Endothelial cell of umbilical vein (primary cell): ENCODE measurements at regions not wholly inside any gene's neighbourhood (a gene's known extent, or its start where the extent isn't known, plus 50 kb on each side); places are given as distances from the start of the nearest gene placed in this dataset.

Experiments used
- BruUV-seq: library from RNA; stranded (reverse); fragments of 400-500 nt; replicated peaks from 2 replicates; lab custom pipeline; 2021; lab: Mats Ljungman, UMichigan
- CTCF ChIA-PET: fragments of 300-600, 350-600 bp; sonication (Branson Sonifier 250); formaldehyde crosslinking; loops from one replicate; lab custom pipeline; 2021; ENCODE audit warnings: antibody characterized with exemption, inconsistent platforms; lab: Charles Lee
- POLR2A ChIA-PET: fragments of 300-600, 350-600 bp; sonication (Branson Sonifier 250); formaldehyde crosslinking; loops from one replicate; lab custom pipeline; 2021; ENCODE audit warnings: antibody characterized with exemption, inconsistent platforms; lab: Charles Lee
- DNase-seq: peaks from one replicate; pipeline ENCODE4 v3.0.0-alpha.2; 2011; ENCODE audit warnings: low read depth, low spot score
- FAIRE-seq: peaks from 2 replicates; lab custom pipeline; 2011; peaks lifted over from hg19 to GRCh38; lab: Jason Lieb, UNC
- H2AFZ ChIP-seq: 2 replicates; pipeline ENCODE4 v1.6.0; 2012; ENCODE audit warnings: low read depth, low read length, control low read depth, inconsistent platforms
- H3K27ac ChIP-seq: 2 replicates; pipeline ENCODE4 v1.5.1; 2011; ENCODE audit warnings: low read depth, mild to moderate bottlenecking, control low read depth, low read length, moderate library complexity; ENCODE audit not compliant: insufficient read depth
- H3K27me3 ChIP-seq, 2 experiments: 2 replicates each; pipeline versions ENCODE4 v1.6.0 to v1.6.1; 2011; ENCODE audit warnings: low read length in 2 of 2, mixed read lengths in 1 of 2; ENCODE audit not compliant: control insufficient read depth in 2 of 2, insufficient read depth in 2 of 2
- H3K36me3 ChIP-seq, 2 experiments: 2 replicates in 1 of 2; 3 replicates in 1 of 2; pipeline ENCODE4 v1.5.1; 2011; ENCODE audit warnings: low read length in 2 of 2, mild to moderate bottlenecking in 1 of 2, moderate library complexity in 1 of 2; ENCODE audit not compliant: control insufficient read depth in 2 of 2, insufficient read depth in 2 of 2; ENCODE audit errors: extremely low read depth in 1 of 2
- H3K4me1 ChIP-seq: 3 replicates; pipeline ENCODE4 v1.5.1; 2011; ENCODE audit warnings: mild to moderate bottlenecking, low read length; ENCODE audit not compliant: control insufficient read depth, insufficient read depth; ENCODE audit errors: extremely low read depth
- H3K4me2 ChIP-seq: 2 replicates; pipeline ENCODE4 v1.6.1; 2011; ENCODE audit warnings: low read length, control low read depth, mixed read lengths; ENCODE audit not compliant: insufficient read depth
- H3K4me3 ChIP-seq, 3 experiments: fragments of 200-600 bp in 1 of 3; sonication (generic), shearing (Covaris generic) in 1 of 3; replicated peaks in 1 of 3; 2 replicates each; pipeline ENCODE4 v1.5.1; 2011 to 2016; ENCODE audit warnings: control low read depth in 3 of 3, low read length in 3 of 3, mild to moderate bottlenecking in 2 of 3, inconsistent platforms in 1 of 3, low read depth in 1 of 3, moderate library complexity in 1 of 3; ENCODE audit not compliant: insufficient read depth in 1 of 3
- H3K79me2 ChIP-seq: 2 replicates; pipeline ENCODE4 v1.6.0; 2012; ENCODE audit warnings: low read length, inconsistent platforms; ENCODE audit not compliant: control insufficient read depth, insufficient read depth
- H3K9ac ChIP-seq: replicated peaks from 2 replicates; pipeline ENCODE3; 2011; ENCODE audit warnings: low read length, control low read depth; ENCODE audit not compliant: insufficient read depth; ENCODE audit errors: extremely low read depth
- H3K9me1 ChIP-seq: replicated peaks from 3 replicates; pipeline ENCODE4 v1.6.0; 2011; ENCODE audit warnings: mild to moderate bottlenecking, low read length; ENCODE audit not compliant: control insufficient read depth, insufficient read depth; ENCODE audit errors: extremely low read depth
- H3K9me3 ChIP-seq: replicated peaks from 2 replicates; pipeline ENCODE4 v1.5.1; 2012; ENCODE audit warnings: low read length, inconsistent platforms; ENCODE audit not compliant: control insufficient read depth, insufficient read depth
- H4K20me1 ChIP-seq: replicated peaks from 2 replicates; pipeline ENCODE3; 2011; ENCODE audit warnings: mild to moderate bottlenecking, low read length; ENCODE audit not compliant: control insufficient read depth, insufficient read depth; ENCODE audit errors: extremely low read depth
- EZH2 ChIP-seq: IDR thresholded peaks from 2 replicates; pipeline ENCODE4 v1.6.1; 2012; ENCODE audit warnings: borderline replicate concordance, low read depth, mild to moderate bottlenecking, moderate library complexity, low read length, inconsistent platforms; ENCODE audit not compliant: severe bottlenecking
- FOS ChIP-seq: IDR thresholded peaks from 2 replicates; pipeline ENCODE4 v1.6.1; 2011; ENCODE audit warnings: mild to moderate bottlenecking, low read length, moderate library complexity, borderline replicate concordance; ENCODE audit not compliant: insufficient read depth
- GATA2 ChIP-seq: IDR thresholded peaks from 2 replicates; pipeline ENCODE4 v1.7.0; 2011; ENCODE audit warnings: low read depth, mild to moderate bottlenecking, moderate library complexity, mixed read lengths, low read length; ENCODE audit not compliant: insufficient read length, insufficient read depth
- JUN ChIP-seq: IDR thresholded peaks from 2 replicates; pipeline ENCODE4 v1.6.1; 2011; ENCODE audit warnings: borderline replicate concordance, low read depth; ENCODE audit not compliant: insufficient read length, insufficient read depth
- MYC ChIP-seq: IDR thresholded peaks from one replicate; pipeline ENCODE4 v1.6.1; 2011; ENCODE audit warnings: mild to moderate bottlenecking, low read depth, low read length
- POLR2A ChIP-seq: IDR thresholded peaks from 2 replicates; pipeline ENCODE4 v1.6.1; 2012; ENCODE audit warnings: low read depth, mild to moderate bottlenecking, control low read depth, low read length
- POLR2AphosphoS5 ChIP-seq: IDR thresholded peaks from 2 replicates; pipeline ENCODE4 v1.6.1; 2012; ENCODE audit warnings: low read depth, mild to moderate bottlenecking, control low read depth, low read length, moderate library complexity; ENCODE audit not compliant: insufficient read depth
- dilution Hi-C: fragments of 300-500 bp; cut with MboI; formaldehyde crosslinking; loops from one replicate; pipeline ENCODE4 v1.15.0; 2019; ENCODE audit warnings: low sequenced_read_pairs; ENCODE audit not compliant: extremely low pct_ligation_motif_present
- intact Hi-C: fragments of 100-400 bp; cut with micrococcal nuclease; formaldehyde crosslinking; loops from one replicate; pipeline ENCODE4 v1.10.0; 2022
- TF ChIP-seq, protein P1 (sequence below), 2 donors: IDR thresholded peaks; 1 replicate in 1 of 2; 2 replicates in 1 of 2; pipeline ENCODE4 v1.5.1; 2011; ENCODE audit warnings: low read length in 2 of 2, mild to moderate bottlenecking in 2 of 2, moderate library complexity in 2 of 2, control low read depth in 1 of 2, inconsistent platforms in 1 of 2, low read depth in 1 of 2; ENCODE audit not compliant: insufficient read depth in 1 of 2; ENCODE audit errors: extremely low read depth in 1 of 2
- TF ChIP-seq, protein P2 (sequence below): IDR thresholded peaks from 2 replicates; pipeline ENCODE4 v1.6.1; 2011; ENCODE audit not compliant: insufficient read depth, insufficient read length

DNA sequence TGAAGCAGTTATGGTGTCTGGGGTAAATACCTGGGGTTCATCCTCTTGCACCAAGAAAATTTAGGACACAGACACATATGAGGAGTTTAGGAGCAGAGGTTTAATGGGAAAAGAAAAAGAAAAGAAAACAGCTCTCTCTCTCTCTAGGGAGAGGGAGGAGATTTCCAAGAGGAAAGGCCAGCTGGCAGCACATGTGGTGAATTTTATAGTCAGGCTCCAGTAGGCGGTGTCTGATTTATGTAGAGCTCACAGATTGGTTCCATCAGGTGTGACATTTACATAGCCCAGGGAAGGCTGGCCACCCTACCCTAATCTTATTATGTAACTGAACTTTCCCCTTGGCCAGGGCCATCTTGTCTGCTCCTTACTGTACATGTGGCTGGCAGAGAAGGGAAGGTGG lies 297.5 kb upstream of the RGPD4 start:
- dilution Hi-C loops, result no loop called here
- CTCF ChIA-PET, result no interaction called here
- BruUV-seq, result no TSS peak
- TF ChIP-seq, protein P1, sequence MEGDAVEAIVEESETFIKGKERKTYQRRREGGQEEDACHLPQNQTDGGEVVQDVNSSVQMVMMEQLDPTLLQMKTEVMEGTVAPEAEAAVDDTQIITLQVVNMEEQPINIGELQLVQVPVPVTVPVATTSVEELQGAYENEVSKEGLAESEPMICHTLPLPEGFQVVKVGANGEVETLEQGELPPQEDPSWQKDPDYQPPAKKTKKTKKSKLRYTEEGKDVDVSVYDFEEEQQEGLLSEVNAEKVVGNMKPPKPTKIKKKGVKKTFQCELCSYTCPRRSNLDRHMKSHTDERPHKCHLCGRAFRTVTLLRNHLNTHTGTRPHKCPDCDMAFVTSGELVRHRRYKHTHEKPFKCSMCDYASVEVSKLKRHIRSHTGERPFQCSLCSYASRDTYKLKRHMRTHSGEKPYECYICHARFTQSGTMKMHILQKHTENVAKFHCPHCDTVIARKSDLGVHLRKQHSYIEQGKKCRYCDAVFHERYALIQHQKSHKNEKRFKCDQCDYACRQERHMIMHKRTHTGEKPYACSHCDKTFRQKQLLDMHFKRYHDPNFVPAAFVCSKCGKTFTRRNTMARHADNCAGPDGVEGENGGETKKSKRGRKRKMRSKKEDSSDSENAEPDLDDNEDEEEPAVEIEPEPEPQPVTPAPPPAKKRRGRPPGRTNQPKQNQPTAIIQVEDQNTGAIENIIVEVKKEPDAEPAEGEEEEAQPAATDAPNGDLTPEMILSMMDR (IDR thresholded peaks at IDR 0.05; ENCODE audit: extremely low read depth in 1 of 2, insufficient read depth in 1 of 2, low read depth in 1 of 2, low read length in 2 of 2), result no peak
- TF ChIP-seq POLR2AphosphoS5 (no peak), GATA2 (no peak), FOS (no peak), MYC (no peak), EZH2 (no peak), JUN (no peak), POLR2A (no peak)
- TF ChIP-seq, protein P2, sequence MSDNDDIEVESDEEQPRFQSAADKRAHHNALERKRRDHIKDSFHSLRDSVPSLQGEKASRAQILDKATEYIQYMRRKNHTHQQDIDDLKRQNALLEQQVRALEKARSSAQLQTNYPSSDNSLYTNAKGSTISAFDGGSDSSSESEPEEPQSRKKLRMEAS, result no peak
- POLR2A ChIA-PET, result no interaction called here
- Histone ChIP-seq H3K9me1 (no peaks in the 10 kb centered on the region), H3K79me2 (no peaks in the 10 kb centered on the region), H4K20me1 (no peaks in the 10 kb centered on the region), H3K9ac (no peak overlapping the region), H2AFZ (no peak overlapping the region), H3K4me2 (no peak overlapping the region), H3K36me3 (no peaks in the 10 kb centered on the region), H3K4me1 (no peaks in the 10 kb centered on the region), H3K27ac (no peak overlapping the region), H3K27me3 (no peaks in the 10 kb centered on the region), H3K9me3 (peaks cover 4% of the 10 kb centered on the region), H3K4me3 (no peak overlapping the region)
- intact Hi-C loops, result no loop called here
- DNase-seq, result no peak
- no peak for FAIRE-seq
